GM12878 (cell line): ENCODE measurements at regions not wholly inside any gene's neighbourhood (a gene's known extent, or its start where the extent isn't known, plus 50 kb on each side); places are given as distances from the start of the nearest gene placed in this dataset.

Experiments
- ATAC-seq: fragments of 200-7000 bp; cut with Tn5 transposase; 3 replicates; pipeline ENCODE4 v1.9.1; 2020; ENCODE audit warnings: mild to moderate bottlenecking, moderate library complexity
- BruUV-seq: library from RNA; stranded (reverse); fragments of 400-500 nt; replicated peaks from 2 replicates; lab custom pipeline; 2021; lab: Mats Ljungman, UMichigan
- CTCF ChIA-PET: fragments of 300-600 bp; sonication (Branson Sonifier 250); formaldehyde crosslinking; extraction: SDS; loops from one replicate; lab custom pipeline; 2021; ENCODE audit warnings: inconsistent platforms; lab: Yijun Ruan, JAX
- POLR2A ChIA-PET: fragments of 350-600 bp; formaldehyde crosslinking; extraction: SDS; loops from one replicate; lab custom pipeline; 2021; ENCODE audit warnings: inconsistent platforms; lab: Charles Lee
- RAD21 ChIA-PET: fragments of 300-600 bp; sonication (Branson Sonifier 250); formaldehyde crosslinking; loops from one replicate; lab custom pipeline; 2023; ENCODE audit warnings: antibody characterized with exemption; ENCODE audit not compliant: unreplicated experiment; lab: Charles Lee
- SMC1A ChIA-PET: fragments of 300-600 bp; sonication (Branson Sonifier 250); formaldehyde crosslinking; loops from one replicate; lab custom pipeline; 2023; ENCODE audit not compliant: unreplicated experiment, uncharacterized antibody; lab: Charles Lee
- DNase-seq: peaks from one replicate; pipeline ENCODE4 v3.0.0-alpha.2; 2011; ENCODE audit warnings: low read depth, low spot score
- FAIRE-seq: peaks from 3 replicates; lab custom pipeline; 2011; peaks lifted over from hg19 to GRCh38; lab: Jason Lieb, UNC
- H2AFZ ChIP-seq: 2 replicates; pipeline ENCODE4 v1.6.0; 2011; ENCODE audit warnings: low read depth, low read length, control low read depth; ENCODE audit not compliant: control insufficient read depth
- H3K27ac ChIP-seq: 2 replicates; pipeline ENCODE4 v1.5.1; 2011; ENCODE audit warnings: control low read depth; ENCODE audit not compliant: control insufficient read depth, insufficient read depth
- H3K27me3 ChIP-seq, 2 experiments: replicated peaks in 1 of 2; 2 replicates each; pipeline versions ENCODE4 v1.6.0 to v1.6.1; 2011; ENCODE audit warnings: low read length in 1 of 2; ENCODE audit not compliant: control insufficient read depth in 2 of 2, insufficient read depth in 2 of 2
- H3K36me3 ChIP-seq, 2 experiments: 2 replicates each; pipeline ENCODE4 v1.5.1; 2011; ENCODE audit warnings: low read length in 1 of 2; ENCODE audit not compliant: control insufficient read depth in 2 of 2, insufficient read depth in 2 of 2
- H3K4me1 ChIP-seq: 2 replicates; pipeline ENCODE4 v1.6.1; 2011; ENCODE audit warnings: mild to moderate bottlenecking, low read length, moderate library complexity, mixed read lengths; ENCODE audit not compliant: control insufficient read depth, insufficient read depth
- H3K4me2 ChIP-seq: 2 replicates; pipeline ENCODE4 v1.6.0; 2011; ENCODE audit warnings: control low read depth; ENCODE audit not compliant: control insufficient read depth, insufficient read depth
- H3K4me3 ChIP-seq: fragments of 200-600 bp; sonication (generic); 2 replicates; pipeline ENCODE4 v1.5.1; 2016
- H3K79me2 ChIP-seq: 2 replicates; pipeline ENCODE4 v1.6.0; 2011; ENCODE audit warnings: low read length; ENCODE audit not compliant: control insufficient read depth, insufficient read depth
- H3K9ac ChIP-seq: 2 replicates; pipeline ENCODE4 v1.8.0; 2011; ENCODE audit warnings: low read length, control low read depth, mixed read lengths; ENCODE audit not compliant: control insufficient read depth, insufficient read depth
- H3K9me3 ChIP-seq: replicated peaks from 3 replicates; pipeline ENCODE4 v1.5.1; 2011; ENCODE audit warnings: mild to moderate bottlenecking, low read length; ENCODE audit not compliant: control insufficient read depth, insufficient read depth
- H4K20me1 ChIP-seq: 2 replicates; pipeline ENCODE4 v1.6.0; 2011; ENCODE audit not compliant: control insufficient read depth, insufficient read depth
- CREM ChIP-seq: IDR thresholded peaks from 2 replicates; pipeline ENCODE4 v1.6.1; 2014; ENCODE audit warnings: antibody characterized with exemption, low read depth
- EGR1 ChIP-seq, 2 experiments: IDR thresholded peaks; 1 replicate in 1 of 2; 2 replicates in 1 of 2; pipeline ENCODE4 v1.6.1; 2011 to 2012; ENCODE audit warnings: low read depth in 2 of 2, low read length in 2 of 2, borderline replicate concordance in 1 of 2, mild to moderate bottlenecking in 1 of 2, moderate library complexity in 1 of 2
- HCFC1 ChIP-seq: fragments of 150-350 bp; IDR thresholded peaks from 2 replicates; pipeline ENCODE4 v1.6.1; 2014; ENCODE audit warnings: low read length
- MEF2B ChIP-seq: fragments of 450-650 bp; IDR thresholded peaks from 2 replicates; pipeline ENCODE4 v1.6.1; 2018; ENCODE audit warnings: mild to moderate bottlenecking, moderate library complexity; ENCODE audit not compliant: partially characterized antibody, poor library complexity, severe bottlenecking
- NR2F1 ChIP-seq: fragments of 450-650 bp; conservative IDR thresholded peaks from 2 replicates; pipeline ENCODE4 v1.6.1; 2017; ENCODE audit warnings: mild to moderate bottlenecking
- NRF1 ChIP-seq: conservative IDR thresholded peaks from 2 replicates; pipeline ENCODE4 v1.6.1; 2011; ENCODE audit warnings: mild to moderate bottlenecking, low read depth, low read length, improper control_type of control experiment
- POLR2AphosphoS5 ChIP-seq: IDR thresholded peaks from 2 replicates; pipeline ENCODE4 v1.6.1; 2011; ENCODE audit warnings: mild to moderate bottlenecking, low read length, inconsistent platforms
- RB1 ChIP-seq: fragments of 450-650 bp; formaldehyde crosslinking; IDR thresholded peaks from 2 replicates; pipeline ENCODE4 v1.6.1; 2017; ENCODE audit warnings: mild to moderate bottlenecking, borderline replicate concordance
- RCOR1 ChIP-seq: conservative IDR thresholded peaks from 2 replicates; pipeline ENCODE4 v1.6.1; 2012; ENCODE audit warnings: low read depth, low read length, improper control_type of control experiment
- ZNF217 ChIP-seq: fragments of 450-650 bp; IDR thresholded peaks from 2 replicates; pipeline ENCODE4 v1.6.1; 2017; ENCODE audit warnings: antibody characterized with exemption, mild to moderate bottlenecking
- ZSCAN29 ChIP-seq: fragments of 450-650 bp; IDR thresholded peaks from 2 replicates; pipeline ENCODE4 v1.6.1; 2017; ENCODE audit warnings: mild to moderate bottlenecking, moderate library complexity
- WGBS: methylation state at CpG from one replicate; pipeline ENCODE4 v1.1.6; 2016; ENCODE audit warnings: low lambda C conversion rate; ENCODE audit not compliant: insufficient replicate concordance, insufficient coverage; ENCODE audit errors: missing lambda C conversion rate; 5-methylcytosine and 5-hydroxymethylcytosine counted together
- in situ Hi-C: fragments of 300-500 bp; cut with MboI; formaldehyde crosslinking; loops from 9 replicates; pipeline ENCODE4 v1.14.3; 2018; ENCODE audit warnings: mixed read lengths
- intact Hi-C: fragments of 100-400 bp; cut with micrococcal nuclease; formaldehyde crosslinking; loops from one replicate; pipeline ENCODE4 v1.14.2; 2022; ENCODE audit not compliant: unreplicated experiment
- TF ChIP-seq, protein P1 (sequence below): fragments of 450-650 bp; formaldehyde crosslinking; IDR thresholded peaks from 2 replicates; pipeline ENCODE4 v1.4.0; 2020; ENCODE audit warnings: mild to moderate bottlenecking, moderate library complexity
- TF ChIP-seq, protein P2 (sequence below): IDR thresholded peaks from 2 replicates; pipeline ENCODE4 v1.6.1; 2011; ENCODE audit warnings: borderline replicate concordance, low read depth, mild to moderate bottlenecking, moderate library complexity, mixed read lengths, low read length; ENCODE audit not compliant: insufficient read depth; ENCODE audit errors: extremely low read length
- TF ChIP-seq, protein P3 (sequence below): IDR thresholded peaks from 2 replicates; pipeline ENCODE4 v1.6.1; 2012; ENCODE audit warnings: low read length, inconsistent platforms

DNA sequence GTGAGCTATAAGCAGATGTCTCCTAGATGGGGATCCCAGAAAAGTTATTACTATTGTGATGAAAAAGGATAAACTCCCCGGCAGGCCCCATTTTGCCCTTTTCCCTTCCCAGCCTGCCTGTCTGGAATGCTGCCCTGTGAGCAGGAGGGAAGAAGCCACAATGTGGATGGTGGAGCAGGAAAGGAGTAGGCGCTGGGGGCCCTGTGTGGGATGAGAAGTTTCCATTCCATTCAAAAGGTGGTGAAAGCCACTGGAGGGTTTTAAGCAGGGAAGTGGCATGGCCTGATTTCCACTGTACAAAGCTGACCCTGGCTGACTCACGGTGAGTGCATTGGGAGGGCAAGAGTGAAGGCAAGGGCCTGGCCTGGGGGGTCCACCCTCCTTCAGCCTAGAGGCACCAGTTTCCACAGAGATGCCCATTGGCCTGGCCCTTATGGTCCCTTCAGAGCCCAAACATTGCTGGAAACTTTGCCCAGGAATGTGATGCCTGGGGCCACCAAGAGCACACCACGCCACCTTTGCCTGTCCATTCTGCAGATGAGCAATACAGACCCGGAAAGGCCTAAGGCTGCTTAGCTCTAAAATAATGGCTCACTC is 206.9 kb downstream of the RPLP1 start:
- H3K4me1 ChIP-seq = no peaks in the 10 kb centered on the region
- ChIA-PET POLR2A (no interaction called here), CTCF (interaction anchor here (0.6 kb wide), 1 partner anchor 18 kb away, joined by 3 read pairs; no protein-coding TSS in a partner anchor), SMC1A (interaction anchor here (0.7 kb wide), 1 partner anchor 30 kb away, joined by 4 read pairs; no protein-coding TSS in a partner anchor), RAD21 (no interaction called here)
- ATAC-seq (no peak), DNase-seq (no peak), FAIRE-seq (no peak)
- H3K9me3 ChIP-seq = no peaks in the 10 kb centered on the region
- H3K4me3 ChIP-seq = no peak overlapping the region
- no peaks in the 10 kb centered on the region; a peak in 2 of 4 replicates for H3K27me3 ChIP-seq
- intact Hi-C loops (no loop called here), in situ Hi-C loops (no loop called here)
- H3K4me2 ChIP-seq = no peak overlapping the region
- WGBS = 49% methylated on average over 5 of the region's 5 CpGs
- no peaks in the 10 kb centered on the region for H3K36me3 ChIP-seq
- no peaks in the 10 kb centered on the region for H4K20me1 ChIP-seq
- H2AFZ ChIP-seq = no peak overlapping the region
- no peaks in the 10 kb centered on the region for H3K79me2 ChIP-seq
- no peak overlapping the region for H3K9ac ChIP-seq
- H3K27ac ChIP-seq = no peak overlapping the region
- no TSS peak for BruUV-seq
- TF ChIP-seq, protein P1, sequence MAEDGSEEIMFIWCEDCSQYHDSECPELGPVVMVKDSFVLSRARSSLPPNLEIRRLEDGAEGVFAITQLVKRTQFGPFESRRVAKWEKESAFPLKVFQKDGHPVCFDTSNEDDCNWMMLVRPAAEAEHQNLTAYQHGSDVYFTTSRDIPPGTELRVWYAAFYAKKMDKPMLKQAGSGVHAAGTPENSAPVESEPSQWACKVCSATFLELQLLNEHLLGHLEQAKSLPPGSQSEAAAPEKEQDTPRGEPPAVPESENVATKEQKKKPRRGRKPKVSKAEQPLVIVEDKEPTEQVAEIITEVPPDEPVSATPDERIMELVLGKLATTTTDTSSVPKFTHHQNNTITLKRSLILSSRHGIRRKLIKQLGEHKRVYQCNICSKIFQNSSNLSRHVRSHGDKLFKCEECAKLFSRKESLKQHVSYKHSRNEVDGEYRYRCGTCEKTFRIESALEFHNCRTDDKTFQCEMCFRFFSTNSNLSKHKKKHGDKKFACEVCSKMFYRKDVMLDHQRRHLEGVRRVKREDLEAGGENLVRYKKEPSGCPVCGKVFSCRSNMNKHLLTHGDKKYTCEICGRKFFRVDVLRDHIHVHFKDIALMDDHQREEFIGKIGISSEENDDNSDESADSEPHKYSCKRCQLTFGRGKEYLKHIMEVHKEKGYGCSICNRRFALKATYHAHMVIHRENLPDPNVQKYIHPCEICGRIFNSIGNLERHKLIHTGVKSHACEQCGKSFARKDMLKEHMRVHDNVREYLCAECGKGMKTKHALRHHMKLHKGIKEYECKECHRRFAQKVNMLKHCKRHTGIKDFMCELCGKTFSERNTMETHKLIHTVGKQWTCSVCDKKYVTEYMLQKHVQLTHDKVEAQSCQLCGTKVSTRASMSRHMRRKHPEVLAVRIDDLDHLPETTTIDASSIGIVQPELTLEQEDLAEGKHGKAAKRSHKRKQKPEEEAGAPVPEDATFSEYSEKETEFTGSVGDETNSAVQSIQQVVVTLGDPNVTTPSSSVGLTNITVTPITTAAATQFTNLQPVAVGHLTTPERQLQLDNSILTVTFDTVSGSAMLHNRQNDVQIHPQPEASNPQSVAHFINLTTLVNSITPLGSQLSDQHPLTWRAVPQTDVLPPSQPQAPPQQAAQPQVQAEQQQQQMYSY (CRISPR knock-in tag) = no peak
- TF ChIP-seq HCFC1 (no peak), ZNF217 (no peak), NR2F1 (no peak), EGR1 (IDR thresholded peaks at IDR 0.05; ENCODE audit: borderline replicate concordance in 1 of 2, low read depth in 2 of 2, low read length in 2 of 2) (no peak), NRF1 (no peak), MEF2B (no peak), CREM (no peak), RCOR1 (no peak), RB1 (no peak), ZSCAN29 (no peak), POLR2AphosphoS5 (no peak)
- TF ChIP-seq, protein P2, sequence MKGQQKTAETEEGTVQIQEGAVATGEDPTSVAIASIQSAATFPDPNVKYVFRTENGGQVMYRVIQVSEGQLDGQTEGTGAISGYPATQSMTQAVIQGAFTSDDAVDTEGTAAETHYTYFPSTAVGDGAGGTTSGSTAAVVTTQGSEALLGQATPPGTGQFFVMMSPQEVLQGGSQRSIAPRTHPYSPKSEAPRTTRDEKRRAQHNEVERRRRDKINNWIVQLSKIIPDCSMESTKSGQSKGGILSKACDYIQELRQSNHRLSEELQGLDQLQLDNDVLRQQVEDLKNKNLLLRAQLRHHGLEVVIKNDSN = no peak
- TF ChIP-seq, protein P3, sequence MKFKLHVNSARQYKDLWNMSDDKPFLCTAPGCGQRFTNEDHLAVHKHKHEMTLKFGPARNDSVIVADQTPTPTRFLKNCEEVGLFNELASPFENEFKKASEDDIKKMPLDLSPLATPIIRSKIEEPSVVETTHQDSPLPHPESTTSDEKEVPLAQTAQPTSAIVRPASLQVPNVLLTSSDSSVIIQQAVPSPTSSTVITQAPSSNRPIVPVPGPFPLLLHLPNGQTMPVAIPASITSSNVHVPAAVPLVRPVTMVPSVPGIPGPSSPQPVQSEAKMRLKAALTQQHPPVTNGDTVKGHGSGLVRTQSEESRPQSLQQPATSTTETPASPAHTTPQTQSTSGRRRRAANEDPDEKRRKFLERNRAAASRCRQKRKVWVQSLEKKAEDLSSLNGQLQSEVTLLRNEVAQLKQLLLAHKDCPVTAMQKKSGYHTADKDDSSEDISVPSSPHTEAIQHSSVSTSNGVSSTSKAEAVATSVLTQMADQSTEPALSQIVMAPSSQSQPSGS = no peak
